Liver (tissue), 3 donors: ENCODE measurements at regions not wholly inside any gene's neighbourhood (a gene's known extent, or its start where the extent isn't known, plus 50 kb on each side); places are given as distances from the start of the nearest gene placed in this dataset.

Source experiments
- CTCF ChIP-seq: fragments of 150-350 bp; IDR thresholded peaks from 2 replicates; pipeline ENCODE4 v1.5.1; 2017; ENCODE audit warnings: improper control_type of control experiment, low read depth, low read length; ENCODE audit not compliant: missing input control
- RXRA ChIP-seq, 2 donors: IDR thresholded peaks; 2 replicates each; pipeline ENCODE4 v1.6.1; 2017 to 2018; ENCODE audit warnings: antibody characterized with exemption in 2 of 2, mild to moderate bottlenecking in 1 of 2
- TAF1 ChIP-seq: conservative IDR thresholded peaks from 2 replicates; pipeline ENCODE4 v1.6.1; 2016; ENCODE audit warnings: antibody characterized with exemption, mild to moderate bottlenecking
- YY1 ChIP-seq: IDR thresholded peaks from 2 replicates; pipeline ENCODE4 v1.6.1; 2016; ENCODE audit warnings: antibody characterized with exemption, mild to moderate bottlenecking
- donor health status: healthy.
- donor health status: healthy.

GRCh38 chrX:146424422-146424821 is 385.1 kb upstream of the CXorf51B start:
- TF ChIP-seq RXRA (IDR thresholded peaks at IDR 0.05) (no peak), CTCF (no peak), YY1 (no peak), TAF1 (no peak)
